ENCODE measurements at regions not wholly inside any gene's neighbourhood (a gene's known extent, or its start where the extent isn't known, plus 50 kb on each side); places are given as distances from the start of the nearest gene placed in this dataset.

GRCh38 chr2:180463608-180464007 lies 456.5 kb upstream of the CWC22 start:
- no peak for DNase-seq (ENCODE audit: extremely low read depth, low read depth)
- H3K4me3 ChIP-seq (replicated peaks; ENCODE audit: low read depth, low read length): no peak overlapping the region
- no peak for TF ChIP-seq CTCF (IDR thresholded peaks at IDR 0.05; ENCODE audit: low read depth, low read length, missing control alignments)

- no peak overlapping the region for H3K4me3 ChIP-seq (replicated peaks; ENCODE audit: low read depth, low read length)
- no peak for DNase-seq (ENCODE audit: extremely low read depth, low read depth)
- TF ChIP-seq CTCF (IDR thresholded peaks at IDR 0.05; ENCODE audit: low read depth, low read length, missing control alignments): no peak
Observed at GRCh38 chr2:180461761-180462160, 454.7 kb upstream of the CWC22 start.

GRCh38 chr2:180456801-180457200 lies 449.7 kb upstream of the CWC22 start:
- TF ChIP-seq CTCF (IDR thresholded peaks at IDR 0.05; ENCODE audit: low read depth, low read length, missing control alignments): no peak
- no peak for DNase-seq (ENCODE audit: extremely low read depth, low read depth)
- no peak overlapping the region for H3K4me3 ChIP-seq (replicated peaks; ENCODE audit: low read depth, low read length)

GRCh38 chr2:180450841-180451240 lies 443.7 kb upstream of the CWC22 start:
- no peak overlapping the region for H3K4me3 ChIP-seq (replicated peaks; ENCODE audit: low read depth, low read length)
- DNase-seq (ENCODE audit: extremely low read depth, low read depth): no peak
- no peak for TF ChIP-seq CTCF (IDR thresholded peaks at IDR 0.05; ENCODE audit: low read depth, low read length, missing control alignments)

GRCh38 chr2:180449171-180449915 lies 442.2 kb upstream of the CWC22 start:
- H3K4me3 ChIP-seq (replicated peaks; ENCODE audit: low read depth, low read length): no peak overlapping the region
- DNase-seq (ENCODE audit: extremely low read depth, low read depth): no peak
- no peak for TF ChIP-seq CTCF (IDR thresholded peaks at IDR 0.05; ENCODE audit: low read depth, low read length, missing control alignments)

- H3K4me3 ChIP-seq (replicated peaks; ENCODE audit: low read depth, low read length): no peak overlapping the region
- TF ChIP-seq CTCF (IDR thresholded peaks at IDR 0.05; ENCODE audit: low read depth, low read length, missing control alignments): no peak
- no peak for DNase-seq (ENCODE audit: extremely low read depth, low read depth)
Observed at GRCh38 chr2:180446492-180446891, 439.4 kb upstream of the CWC22 start.

- no peak for DNase-seq (ENCODE audit: extremely low read depth, low read depth)
- no peak for TF ChIP-seq CTCF (IDR thresholded peaks at IDR 0.05; ENCODE audit: low read depth, low read length, missing control alignments)
- no peak overlapping the region for H3K4me3 ChIP-seq (replicated peaks; ENCODE audit: low read depth, low read length)
Observed at GRCh38 chr2:180443888-180444287, 436.8 kb upstream of the CWC22 start.

All from HFF-Myc (cell line).